ENCODE measurements at regions not wholly inside any gene's neighbourhood (a gene's known extent, or its start where the extent isn't known, plus 50 kb on each side); places are given as distances from the start of the nearest gene placed in this dataset.

GRCh38 chr2:204313256-204313655 is 232.0 kb upstream of the PARD3B start:
- ATAC-seq (replicated peaks in 1 of 4) (no peak), DNase-seq (no peak)
- CTCF ChIA-PET, result no interaction called here
- no peak overlapping the region for H3K4me3 Mint-ChIP-seq
- H3K4me1 Mint-ChIP-seq, result no peaks in the 10 kb centered on the region
- POLR2A ChIA-PET, result no interaction called here
- no peak overlapping the region for H3K4me3 ChIP-seq (ENCODE audit: control insufficient read depth in 1 of 2, extremely low read depth in 1 of 2, low read length in 1 of 2)
- H3K27me3 Mint-ChIP-seq, result peaks cover 21 to 28% of the 10 kb centered on the region in 2 donors
- peaks cover 0 to 6% of the 10 kb centered on the region in 2 experiments for H3K27me3 ChIP-seq (replicated peaks in 1 of 2; ENCODE audit: control insufficient read depth in 2 of 2, extremely low read depth in 1 of 2, insufficient read depth in 2 of 2, low read length in 1 of 2)
- H3K36me3 Mint-ChIP-seq, result no peaks in the 10 kb centered on the region
- H3K36me3 ChIP-seq (ENCODE audit: control insufficient read depth in 2 of 2, extremely low read depth in 1 of 2, insufficient read depth in 1 of 2, low read length in 1 of 2), result no peaks in the 10 kb centered on the region
- no CpG with 5 or more reads among the region's 1 CpG for WGBS (ENCODE audit: insufficient coverage)
- no peak overlapping the region for H3K27ac Mint-ChIP-seq
- H3K9me3 ChIP-seq, result no peaks in the 10 kb centered on the region
- H3K27ac ChIP-seq (ENCODE audit: low read length), result no peak overlapping the region
- no peaks in the 10 kb centered on the region for H3K9me3 Mint-ChIP-seq
- no peaks in the 10 kb centered on the region for H3K4me1 ChIP-seq (ENCODE audit: control insufficient read depth in 1 of 2, extremely low read depth in 1 of 2, insufficient read depth in 2 of 2, low read length in 2 of 2)

- Histone ChIP-seq H3K4me3 (ENCODE audit: control insufficient read depth in 1 of 2, extremely low read depth in 1 of 2, low read length in 1 of 2) (no peak overlapping the region), H3K27ac (ENCODE audit: low read length) (no peak overlapping the region), H3K27me3 (replicated peaks in 1 of 2; ENCODE audit: control insufficient read depth in 2 of 2, extremely low read depth in 1 of 2, insufficient read depth in 2 of 2, low read length in 1 of 2) (peaks cover 0 to 3% of the 10 kb centered on the region in 2 experiments), H3K9me3 (no peaks in the 10 kb centered on the region), H3K4me1 (ENCODE audit: control insufficient read depth in 1 of 2, extremely low read depth in 1 of 2, insufficient read depth in 2 of 2, low read length in 2 of 2) (no peaks in the 10 kb centered on the region), H3K36me3 (ENCODE audit: control insufficient read depth in 2 of 2, extremely low read depth in 1 of 2, insufficient read depth in 1 of 2, low read length in 1 of 2) (no peaks in the 10 kb centered on the region)
- ChIA-PET POLR2A (no interaction called here), CTCF (no interaction called here)
- Mint-ChIP-seq H3K4me1 (no peaks in the 10 kb centered on the region), H3K36me3 (no peaks in the 10 kb centered on the region), H3K9me3 (no peaks in the 10 kb centered on the region), H3K27me3 (peaks cover 21 to 22% of the 10 kb centered on the region in 2 donors), H3K27ac (no peak overlapping the region), H3K4me3 (no peak overlapping the region)
- WGBS (ENCODE audit: insufficient coverage), result 70% methylated on average over 12 of the region's 13 CpGs
- DNase-seq, result no peak
- ATAC-seq (replicated peaks in 1 of 4), result no peak
Observed at GRCh38 chr2:204315236-204315662, 230.0 kb upstream of the PARD3B start.

- Mint-ChIP-seq H3K4me1 (no peaks in the 10 kb centered on the region), H3K9me3 (no peaks in the 10 kb centered on the region), H3K36me3 (no peaks in the 10 kb centered on the region), H3K27ac (no peak overlapping the region), H3K27me3 (peaks cover 22 to 27% of the 10 kb centered on the region in 2 donors), H3K4me3 (no peak overlapping the region)
- POLR2A ChIA-PET, result no interaction called here
- no peak for ATAC-seq (replicated peaks in 1 of 4)
- 76% methylated on average over 5 of the region's 5 CpGs for WGBS (ENCODE audit: insufficient coverage)
- DNase-seq, result no peak
- Histone ChIP-seq H3K27me3 (replicated peaks in 1 of 2; ENCODE audit: control insufficient read depth in 2 of 2, extremely low read depth in 1 of 2, insufficient read depth in 2 of 2, low read length in 1 of 2) (peaks cover 0 to 3% of the 10 kb centered on the region in 2 experiments), H3K27ac (ENCODE audit: low read length) (no peak overlapping the region), H3K4me1 (ENCODE audit: control insufficient read depth in 1 of 2, extremely low read depth in 1 of 2, insufficient read depth in 2 of 2, low read length in 2 of 2) (no peaks in the 10 kb centered on the region), H3K4me3 (ENCODE audit: control insufficient read depth in 1 of 2, extremely low read depth in 1 of 2, low read length in 1 of 2) (no peak overlapping the region), H3K9me3 (no peaks in the 10 kb centered on the region), H3K36me3 (ENCODE audit: control insufficient read depth in 2 of 2, extremely low read depth in 1 of 2, insufficient read depth in 1 of 2, low read length in 1 of 2) (no peaks in the 10 kb centered on the region)
- CTCF ChIA-PET, result interaction anchor here in 1 of 2 donors (0.6 kb wide), 1 partner anchor 1206 kb away, joined by 3 read pairs; no protein-coding TSS in a partner anchor
Observed at GRCh38 chr2:204317640-204318039, 227.6 kb upstream of the PARD3B start.

GRCh38 chr2:204321027-204321800 is 224.1 kb upstream of the PARD3B start:
- Histone ChIP-seq H3K27ac (ENCODE audit: low read length) (no peak overlapping the region), H3K36me3 (ENCODE audit: control insufficient read depth in 2 of 2, extremely low read depth in 1 of 2, insufficient read depth in 1 of 2, low read length in 1 of 2) (no peaks in the 10 kb centered on the region), H3K4me1 (ENCODE audit: control insufficient read depth in 1 of 2, extremely low read depth in 1 of 2, insufficient read depth in 2 of 2, low read length in 2 of 2) (peaks cover 0 to 3% of the 10 kb centered on the region in 2 experiments), H3K9me3 (no peaks in the 10 kb centered on the region), H3K27me3 (replicated peaks in 1 of 2; ENCODE audit: control insufficient read depth in 2 of 2, extremely low read depth in 1 of 2, insufficient read depth in 2 of 2, low read length in 1 of 2) (peaks cover 0 to 3% of the 10 kb centered on the region in 2 experiments), H3K4me3 (ENCODE audit: control insufficient read depth in 1 of 2, extremely low read depth in 1 of 2, low read length in 1 of 2) (no peak overlapping the region)
- H3K4me3 Mint-ChIP-seq, result no peak overlapping the region
- ChIA-PET CTCF (no interaction called here), POLR2A (no interaction called here)
- H3K4me1 Mint-ChIP-seq, result peaks cover 2 to 5% (median 3%) of the 10 kb centered on the region in 3 donors
- 87% methylated on average over 8 of the region's 10 CpGs for WGBS (ENCODE audit: insufficient coverage)
- no peaks in the 10 kb centered on the region for H3K36me3 Mint-ChIP-seq
- no peak for ATAC-seq (replicated peaks in 1 of 4)
- H3K27me3 Mint-ChIP-seq, result peaks cover 24 to 29% of the 10 kb centered on the region in 2 donors
- no peak for DNase-seq
- no peaks in the 10 kb centered on the region for H3K9me3 Mint-ChIP-seq
- no peak overlapping the region for H3K27ac Mint-ChIP-seq

GRCh38 chr2:204321910-204322751 is 223.1 kb upstream of the PARD3B start:
- Histone ChIP-seq H3K9me3 (no peaks in the 10 kb centered on the region), H3K27me3 (replicated peaks in 1 of 2; ENCODE audit: control insufficient read depth in 2 of 2, extremely low read depth in 1 of 2, insufficient read depth in 2 of 2, low read length in 1 of 2) (peaks cover 0 to 3% of the 10 kb centered on the region in 2 experiments), H3K4me1 (ENCODE audit: control insufficient read depth in 1 of 2, extremely low read depth in 1 of 2, insufficient read depth in 2 of 2, low read length in 2 of 2) (peaks cover 0 to 3% of the 10 kb centered on the region in 2 experiments), H3K27ac (ENCODE audit: low read length) (no peak overlapping the region), H3K36me3 (ENCODE audit: control insufficient read depth in 2 of 2, extremely low read depth in 1 of 2, insufficient read depth in 1 of 2, low read length in 1 of 2) (no peaks in the 10 kb centered on the region), H3K4me3 (ENCODE audit: control insufficient read depth in 1 of 2, extremely low read depth in 1 of 2, low read length in 1 of 2) (no peak overlapping the region)
- 66% methylated on average over 7 of the region's 9 CpGs for WGBS (ENCODE audit: insufficient coverage)
- Mint-ChIP-seq H3K4me1 (peaks cover 2 to 5% (median 3%) of the 10 kb centered on the region in 3 donors), H3K27me3 (peaks cover 24 to 30% of the 10 kb centered on the region in 2 donors), H3K4me3 (no peak overlapping the region), H3K27ac (no peak overlapping the region), H3K36me3 (no peaks in the 10 kb centered on the region), H3K9me3 (no peaks in the 10 kb centered on the region)
- DNase-seq (no peak), ATAC-seq (replicated peaks in 1 of 4) (no peak)
- ChIA-PET CTCF (no interaction called here), POLR2A (no interaction called here)

GRCh38 chr2:204325468-204325867 is 219.8 kb upstream of the PARD3B start:
- DNase-seq (peak in 34 of 35 experiments; percentile 12 to 78 (median 39)), ATAC-seq (replicated peaks in 1 of 4) (peak; percentile 64 to 81 (median 73))
- H3K4me1 Mint-ChIP-seq, result peaks cover 2 to 5% (median 3%) of the 10 kb centered on the region in 3 donors
- no peaks in the 10 kb centered on the region for H3K9me3 Mint-ChIP-seq
- Histone ChIP-seq H3K4me3 (ENCODE audit: control insufficient read depth in 1 of 2, extremely low read depth in 1 of 2, low read length in 1 of 2) (no peak overlapping the region), H3K36me3 (ENCODE audit: control insufficient read depth in 2 of 2, extremely low read depth in 1 of 2, insufficient read depth in 1 of 2, low read length in 1 of 2) (no peaks in the 10 kb centered on the region), H3K4me1 (ENCODE audit: control insufficient read depth in 1 of 2, extremely low read depth in 1 of 2, insufficient read depth in 2 of 2, low read length in 2 of 2) (peaks cover 0 to 3% of the 10 kb centered on the region in 2 experiments), H3K27ac (ENCODE audit: low read length) (no peak overlapping the region), H3K27me3 (replicated peaks in 1 of 2; ENCODE audit: control insufficient read depth in 2 of 2, extremely low read depth in 1 of 2, insufficient read depth in 2 of 2, low read length in 1 of 2) (peaks cover 0 to 5% of the 10 kb centered on the region in 2 experiments), H3K9me3 (no peaks in the 10 kb centered on the region)
- H3K36me3 Mint-ChIP-seq, result no peaks in the 10 kb centered on the region
- ChIA-PET CTCF (interaction anchor here (0.6 to 1.0 kb wide), 4 partner anchors 21 to 1600 kb away, joined by 3 to 9 read pairs (median 3); no protein-coding TSS in a partner anchor), POLR2A (no interaction called here)
- 6% methylated on average over 5 of the region's 7 CpGs for WGBS (ENCODE audit: insufficient coverage)
- no peak overlapping the region for H3K27ac Mint-ChIP-seq
- peaks cover 17 to 20% of the 10 kb centered on the region in 2 donors for H3K27me3 Mint-ChIP-seq
- no peak overlapping the region for H3K4me3 Mint-ChIP-seq

All from T-cell (primary cell).